Right kidney (tissue), 1 donor: ENCODE measurements at regions not wholly inside any gene's neighbourhood (a gene's known extent, or its start where the extent isn't known, plus 50 kb on each side); places are given as distances from the start of the nearest gene placed in this dataset.
A peak's percentile ranks its signal among the peaks of the same experiment; 100 is the strongest.

Source experiments
- DNase-seq: peaks from one replicate; pipeline ENCODE4 v3.0.0-alpha.2; 2016

- DNase-seq, result no peak
Observed at GRCh38 chr9:35540315-35540714, 50.4 kb downstream of the RUSC2 start.

DNA sequence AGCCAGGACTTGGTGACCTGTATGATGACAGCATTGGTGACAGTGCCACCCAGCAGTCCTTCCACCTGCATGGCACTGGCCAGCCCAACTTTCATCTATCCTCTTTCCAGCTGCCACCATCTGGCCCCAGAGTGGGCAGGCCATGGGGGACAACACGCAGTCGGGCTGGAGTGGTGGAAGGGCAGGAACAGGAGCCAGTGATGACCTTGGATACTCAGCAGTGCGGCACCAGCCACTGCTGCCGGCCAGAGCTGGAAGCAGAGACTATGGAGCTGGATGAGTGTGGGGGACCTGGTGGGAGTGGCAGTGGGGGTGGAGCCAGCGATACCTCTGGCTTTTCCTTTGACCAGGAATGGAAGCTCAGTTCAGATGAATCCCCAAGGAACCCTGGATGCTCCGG is 56.9 kb downstream of the RUSC2 start:
- DNase-seq, result no peak

DNA sequence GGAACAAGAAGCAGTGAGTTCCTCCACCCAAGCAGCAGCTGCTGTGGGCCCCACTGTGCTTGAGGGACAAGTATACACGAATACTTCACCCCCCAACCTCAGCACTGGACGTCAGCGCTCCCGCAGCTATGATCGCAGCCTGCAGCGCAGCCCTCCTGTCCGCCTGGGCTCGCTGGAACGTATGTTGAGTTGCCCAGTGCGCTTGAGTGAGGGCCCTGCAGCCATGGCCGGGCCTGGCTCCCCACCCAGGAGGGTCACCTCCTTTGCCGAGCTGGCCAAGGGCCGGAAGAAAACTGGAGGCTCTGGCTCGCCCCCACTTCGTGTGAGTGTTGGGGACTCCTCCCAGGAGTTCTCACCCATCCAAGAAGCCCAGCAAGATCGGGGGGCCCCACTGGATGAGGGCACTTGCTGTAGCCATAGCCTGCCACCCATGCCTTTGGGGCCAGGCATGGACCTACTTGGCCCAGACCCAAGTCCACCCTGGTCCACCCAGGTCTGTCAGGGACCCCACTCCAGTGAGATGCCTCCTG is 57.1 kb upstream of the TESK1 start:
- no peak for DNase-seq

GRCh38 chr9:35548571-35548970 is 56.5 kb upstream of the TESK1 start:
- DNase-seq, result no peak

GRCh38 chr9:35549441-35549840 is 55.6 kb upstream of the TESK1 start:
- no peak for DNase-seq

DNA sequence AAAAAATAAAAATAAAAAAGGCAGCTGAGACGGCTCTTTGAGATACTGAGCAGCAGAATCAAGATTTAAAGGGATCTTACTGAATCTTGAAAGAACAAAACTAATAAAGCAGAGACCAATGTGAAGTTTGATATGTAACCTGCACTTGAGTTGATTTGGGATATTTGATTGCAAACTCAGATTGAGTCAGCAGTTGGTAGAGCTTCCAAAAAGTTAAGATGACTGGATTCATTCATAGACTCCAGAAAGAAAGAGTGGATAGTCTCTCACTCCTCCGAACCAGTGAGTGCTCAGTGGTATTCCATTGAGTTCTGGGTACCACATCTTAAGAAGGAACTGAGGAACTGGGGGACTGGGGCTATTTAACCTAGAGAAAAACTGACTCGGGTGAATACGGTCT is 52.7 kb upstream of the TESK1 start:
- no peak for DNase-seq

GRCh38 chr9:35552837-35553236 is 52.2 kb upstream of the TESK1 start:
- no peak for DNase-seq

- DNase-seq, result peak; percentile 52
Observed at GRCh38 chr9:35553670-35554543, 51.2 kb upstream of the TESK1 start.

DNA sequence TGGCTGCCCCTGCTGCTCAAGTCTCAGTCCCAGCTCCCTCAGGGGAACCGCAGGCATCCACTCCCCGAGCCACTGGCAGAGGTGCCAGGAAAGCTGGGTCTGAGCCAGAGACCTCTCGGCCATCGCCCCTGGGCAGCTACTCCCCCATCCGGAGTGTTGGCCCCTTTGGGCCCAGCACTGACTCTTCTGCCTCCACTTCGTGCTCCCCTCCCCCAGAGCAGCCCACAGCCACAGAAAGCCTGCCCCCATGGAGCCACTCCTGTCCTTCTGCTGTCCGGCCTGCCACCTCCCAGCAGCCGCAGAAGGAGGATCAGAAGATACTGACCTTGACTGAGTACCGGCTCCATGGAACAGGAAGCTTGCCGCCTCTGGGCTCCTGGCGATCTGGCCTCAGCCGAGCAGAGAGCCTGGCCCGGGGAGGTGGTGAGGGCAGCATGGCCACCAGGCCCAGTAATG is 49.8 kb upstream of the TESK1 start:
- DNase-seq, result no peak
